ENCODE measurements at regions not wholly inside any gene's neighbourhood (a gene's known extent, or its start where the extent isn't known, plus 50 kb on each side); places are given as distances from the start of the nearest gene placed in this dataset.
"Not testable (repeated sequence)": the region's sequence is repeated elsewhere in the genome, so short reads cannot be mapped to it uniquely, and the experiment has no call there.

- no peak for ATAC-seq
- intact Hi-C loops (cut with DNase I), result no loop called here
Observed at GRCh38 chrX:96590403-96590802, 94.2 kb upstream of the DIAPH2 start.

DNA sequence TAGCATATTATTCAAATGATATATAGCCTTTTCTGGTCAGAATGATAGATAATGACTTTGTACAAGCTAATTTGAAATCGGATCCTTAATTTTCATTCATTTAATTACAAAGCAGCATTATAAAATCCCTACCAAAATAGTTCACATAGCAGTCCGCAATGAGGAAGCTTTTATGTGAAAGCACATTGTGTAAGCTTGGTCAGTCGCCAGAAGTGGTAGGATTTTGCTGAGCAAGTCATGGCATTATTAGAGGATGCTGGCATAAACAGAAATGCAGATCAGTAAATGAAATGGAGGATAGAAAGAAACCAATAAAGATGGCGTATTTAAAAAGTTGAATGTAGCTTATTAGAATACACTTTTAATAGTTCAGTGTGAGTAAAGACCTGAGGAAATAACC is 93.2 kb upstream of the DIAPH2 start:
- DNase-seq (no peak), ATAC-seq (no peak)
- intact Hi-C loops (cut with DNase I), result no loop called here

More at GRCh38 chrX:96590403-96590802, 94.2 kb upstream of the DIAPH2 start:
- DNase-seq, result no peak

DNA sequence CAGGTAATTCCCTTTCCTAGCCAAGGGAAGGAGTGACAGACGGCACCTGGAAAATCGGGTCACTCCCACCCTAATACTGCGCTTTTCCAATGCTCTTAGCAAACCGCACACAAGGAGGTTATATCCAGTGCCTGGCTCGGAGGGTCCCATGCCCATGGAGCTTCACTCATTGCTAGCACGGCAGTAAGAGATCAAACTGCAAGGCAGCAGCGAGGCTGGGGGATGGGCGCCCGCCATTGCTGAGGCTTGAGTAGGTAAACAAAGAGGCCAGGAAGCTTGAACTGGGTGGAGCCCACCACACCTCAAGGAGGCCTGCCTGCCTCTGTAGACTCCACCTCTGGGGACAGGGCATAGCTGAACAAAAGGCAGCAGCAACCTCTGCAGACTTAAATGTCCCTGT is 86.8 kb upstream of the DIAPH2 start:
- intact Hi-C loops (cut with DNase I); DNase-seq; ATAC-seq: not testable (repeated sequence)

DNA sequence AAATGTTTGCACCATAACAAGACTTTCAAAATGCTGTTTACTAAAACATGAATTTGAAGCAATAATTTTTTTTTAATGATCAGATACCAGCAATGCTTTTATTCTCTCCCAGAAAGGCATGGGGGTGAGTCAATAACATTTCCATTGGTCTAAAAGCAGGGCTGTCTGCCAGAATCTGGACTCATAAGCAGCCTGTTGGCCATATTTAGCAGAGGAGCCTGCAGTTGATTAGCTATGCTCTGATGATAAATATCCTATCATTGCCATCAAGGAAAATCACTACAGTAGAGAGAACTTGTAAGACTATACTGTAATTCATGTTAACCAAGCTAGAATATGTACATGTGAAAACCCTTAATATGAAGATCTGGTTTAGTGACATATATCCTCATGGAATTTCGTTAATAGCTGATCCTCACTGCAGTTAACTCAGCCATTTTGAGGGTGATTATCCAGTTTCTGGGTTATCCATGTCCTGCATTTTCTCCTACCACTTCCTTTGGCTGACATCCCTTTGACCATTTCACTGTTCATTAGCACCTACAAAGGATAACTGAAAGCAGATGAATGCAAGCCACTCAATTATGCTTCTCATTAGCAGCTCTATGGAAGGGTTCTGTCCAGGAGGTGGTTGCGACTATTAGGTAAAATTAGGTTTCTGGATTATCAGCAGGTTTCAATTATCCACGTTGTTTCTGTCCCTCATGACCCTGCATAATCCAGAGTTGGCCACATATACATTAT is 72.9 kb upstream of the DIAPH2 start:
- no peak for ATAC-seq

DNA sequence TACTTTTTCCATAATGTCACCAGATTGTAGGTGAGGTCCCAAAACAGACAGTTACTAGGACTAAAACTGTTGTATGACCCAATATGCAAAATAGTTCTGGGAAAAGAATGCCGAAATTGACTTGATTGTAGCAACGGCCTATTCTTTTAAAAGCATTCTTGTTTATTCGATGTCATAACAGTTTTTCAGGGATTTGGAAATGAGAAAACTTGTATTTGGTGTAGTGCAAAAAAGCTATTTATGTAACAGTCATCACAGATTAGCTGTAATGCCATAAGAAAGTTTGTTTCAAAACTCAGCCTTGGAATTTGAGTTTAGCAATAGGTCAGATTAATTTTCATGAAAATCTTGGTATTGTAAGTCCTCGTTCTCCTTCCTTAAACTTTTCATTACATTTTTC is 69.2 kb upstream of the DIAPH2 start:
- no peak for ATAC-seq
- no peak for DNase-seq
- intact Hi-C loops (cut with DNase I), result no loop called here

More for the DNA sequence above, 72.9 kb upstream of the DIAPH2 start:
- no peak for DNase-seq
- intact Hi-C loops (cut with DNase I), result no loop called here

GRCh38 chrX:96619588-96619987 is 65.1 kb upstream of the DIAPH2 start:
- DNase-seq (no peak), ATAC-seq (no peak)
- intact Hi-C loops (cut with DNase I), result no loop called here

DNA sequence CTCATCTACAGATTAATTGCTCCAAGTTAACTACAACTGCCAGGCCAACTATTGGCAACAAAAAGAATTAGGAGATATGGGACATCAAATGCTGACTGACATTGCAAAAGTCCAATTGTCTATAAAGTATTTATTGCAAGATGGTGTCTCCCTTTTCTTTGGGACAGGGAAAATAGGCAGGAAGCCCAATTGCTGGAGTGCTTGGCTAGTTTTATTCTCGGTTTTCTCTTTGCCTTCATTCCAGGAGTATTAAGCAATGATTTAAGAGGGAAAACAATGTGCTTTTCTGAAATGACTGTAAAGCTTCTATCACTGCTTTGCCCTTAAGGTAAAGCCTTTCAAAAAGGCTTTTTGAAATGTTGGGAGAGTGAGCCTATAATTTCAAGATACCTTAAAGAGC is 62.8 kb upstream of the DIAPH2 start:
- intact Hi-C loops (cut with DNase I), result no loop called here
- no peak for DNase-seq
- no peak for ATAC-seq

Data from left cardiac atrium (tissue), 4 donors.